Limb (tissue), 2 donors: ENCODE measurements at regions not wholly inside any gene's neighbourhood (a gene's known extent, or its start where the extent isn't known, plus 50 kb on each side); places are given as distances from the start of the nearest gene placed in this dataset.

Experiments used
- DNase-seq, 2 donors: peaks; one replicate each; pipeline ENCODE4 v3.0.0-alpha.2; 2016; ENCODE audit errors: extremely low spot score in 2 of 2

GRCh38 chr4:132824761-132825160 lies 324.3 kb upstream of the PCDH10 start:
- DNase-seq: no peak

GRCh38 chr4:132827522-132827921 lies 321.6 kb upstream of the PCDH10 start:
- no peak for DNase-seq

GRCh38 chr4:132838244-132838643 lies 310.9 kb upstream of the PCDH10 start:
- no peak for DNase-seq

GRCh38 chr4:132839070-132839469 lies 310.0 kb upstream of the PCDH10 start:
- DNase-seq: no peak

- DNase-seq: no peak
These were observed 289.2 kb upstream of the PCDH10 start for GRCh38 chr4:132859929-132860328.

- no peak for DNase-seq
These were observed 288.1 kb upstream of the PCDH10 start for GRCh38 chr4:132860976-132861375.

GRCh38 chr4:132863619-132864018 lies 285.5 kb upstream of the PCDH10 start:
- no peak for DNase-seq

- no peak for DNase-seq
These were observed 283.6 kb upstream of the PCDH10 start for GRCh38 chr4:132865458-132865857.

- no peak for DNase-seq
These were observed 283.2 kb upstream of the PCDH10 start for GRCh38 chr4:132865922-132866321.

GRCh38 chr4:132866616-132867015 lies 282.5 kb upstream of the PCDH10 start:
- no peak for DNase-seq

- DNase-seq: no peak
These were observed 255.3 kb upstream of the PCDH10 start for GRCh38 chr4:132893787-132894186.

- no peak for DNase-seq
These were observed 247.9 kb upstream of the PCDH10 start for GRCh38 chr4:132901224-132901623.

- no peak for DNase-seq
These were observed 238.8 kb upstream of the PCDH10 start for GRCh38 chr4:132910229-132910748.

GRCh38 chr4:132918096-132918495 lies 231.0 kb upstream of the PCDH10 start:
- no peak for DNase-seq

- no peak for DNase-seq
These were observed 225.6 kb upstream of the PCDH10 start for GRCh38 chr4:132923516-132923915.

GRCh38 chr4:132934911-132935310 lies 214.2 kb upstream of the PCDH10 start:
- no peak for DNase-seq

GRCh38 chr4:132955146-132955545 lies 193.9 kb upstream of the PCDH10 start:
- DNase-seq: no peak

GRCh38 chr4:132956962-132957361 lies 192.1 kb upstream of the PCDH10 start:
- no peak for DNase-seq

GRCh38 chr4:132958457-132959263 lies 190.4 kb upstream of the PCDH10 start:
- DNase-seq: no peak

- DNase-seq: no peak
These were observed 167.5 kb upstream of the PCDH10 start for GRCh38 chr4:132981611-132982010.

- DNase-seq: no peak
These were observed 166.9 kb upstream of the PCDH10 start for GRCh38 chr4:132982151-132982550.

GRCh38 chr4:132991111-132991510 lies 158.0 kb upstream of the PCDH10 start:
- no peak for DNase-seq

GRCh38 chr4:132992686-132993085 lies 156.4 kb upstream of the PCDH10 start:
- no peak for DNase-seq
